ENCODE measurements at regions not wholly inside any gene's neighbourhood (a gene's known extent, or its start where the extent isn't known, plus 50 kb on each side); places are given as distances from the start of the nearest gene placed in this dataset.
"Not testable (repeated sequence)": the region's sequence is repeated elsewhere in the genome, so short reads cannot be mapped to it uniquely, and the experiment has no call there.

DNA sequence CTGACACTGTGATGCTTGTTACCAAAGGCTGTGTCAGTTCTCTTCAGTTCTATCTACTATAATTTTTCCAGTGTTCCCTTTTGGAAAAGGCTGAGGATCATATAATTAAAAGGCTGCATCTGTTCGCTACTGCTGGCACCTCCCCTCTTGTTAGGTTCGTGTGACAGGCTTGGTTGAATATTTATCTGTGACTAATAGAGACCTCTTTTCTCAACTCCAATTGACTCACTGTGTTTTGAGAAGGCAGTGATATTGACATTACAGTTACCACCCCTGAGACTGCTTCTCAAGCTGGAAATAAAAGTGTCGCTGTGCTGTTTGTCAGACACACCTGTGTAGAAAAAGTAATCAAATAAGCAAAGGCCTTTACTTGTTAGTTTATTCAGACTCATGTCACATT, 205.5 kb upstream of the KCNH7 start:
- H3K4me1 ChIP-seq: no peaks in the 10 kb centered on the region
- DNase-seq: no peak
- intact Hi-C loops (cut with DNase I): no loop called here
- H3K27me3 ChIP-seq (ENCODE audit: low read depth): no peaks in the 10 kb centered on the region
- TF ChIP-seq, protein P1, sequence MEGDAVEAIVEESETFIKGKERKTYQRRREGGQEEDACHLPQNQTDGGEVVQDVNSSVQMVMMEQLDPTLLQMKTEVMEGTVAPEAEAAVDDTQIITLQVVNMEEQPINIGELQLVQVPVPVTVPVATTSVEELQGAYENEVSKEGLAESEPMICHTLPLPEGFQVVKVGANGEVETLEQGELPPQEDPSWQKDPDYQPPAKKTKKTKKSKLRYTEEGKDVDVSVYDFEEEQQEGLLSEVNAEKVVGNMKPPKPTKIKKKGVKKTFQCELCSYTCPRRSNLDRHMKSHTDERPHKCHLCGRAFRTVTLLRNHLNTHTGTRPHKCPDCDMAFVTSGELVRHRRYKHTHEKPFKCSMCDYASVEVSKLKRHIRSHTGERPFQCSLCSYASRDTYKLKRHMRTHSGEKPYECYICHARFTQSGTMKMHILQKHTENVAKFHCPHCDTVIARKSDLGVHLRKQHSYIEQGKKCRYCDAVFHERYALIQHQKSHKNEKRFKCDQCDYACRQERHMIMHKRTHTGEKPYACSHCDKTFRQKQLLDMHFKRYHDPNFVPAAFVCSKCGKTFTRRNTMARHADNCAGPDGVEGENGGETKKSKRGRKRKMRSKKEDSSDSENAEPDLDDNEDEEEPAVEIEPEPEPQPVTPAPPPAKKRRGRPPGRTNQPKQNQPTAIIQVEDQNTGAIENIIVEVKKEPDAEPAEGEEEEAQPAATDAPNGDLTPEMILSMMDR (IDR thresholded peaks at IDR 0.05): no peak
- no peak overlapping the region for H3K4me3 ChIP-seq
- H3K9me3 ChIP-seq: no peaks in the 10 kb centered on the region
- ATAC-seq: no peak
- H3K36me3 ChIP-seq: no peaks in the 10 kb centered on the region
- no peak overlapping the region for H3K27ac ChIP-seq

DNA sequence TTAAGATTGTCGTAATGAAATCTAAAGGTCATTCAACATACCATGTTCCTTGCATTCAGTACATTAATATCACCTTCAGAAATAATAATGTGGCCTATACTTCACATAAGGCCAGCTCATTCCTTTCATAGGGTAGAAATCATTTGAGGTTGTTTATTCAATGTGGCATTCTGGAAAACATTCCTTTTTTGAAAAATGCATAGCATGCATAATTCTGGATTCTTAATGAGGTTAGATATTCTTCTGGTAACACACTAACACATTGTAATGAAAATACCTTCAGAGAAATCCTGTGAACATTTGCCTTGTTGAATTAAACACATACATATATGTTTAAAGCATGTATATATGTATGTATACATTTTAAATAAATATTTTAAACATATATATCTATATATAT, 204.6 kb upstream of the KCNH7 start:
- ATAC-seq (no peak), DNase-seq (no peak)
- Histone ChIP-seq H3K27me3 (ENCODE audit: low read depth) (no peaks in the 10 kb centered on the region), H3K4me1 (no peaks in the 10 kb centered on the region), H3K9me3 (no peaks in the 10 kb centered on the region), H3K4me3 (no peak overlapping the region), H3K36me3 (no peaks in the 10 kb centered on the region), H3K27ac (no peak overlapping the region)
- intact Hi-C loops (cut with DNase I): no loop called here
- TF ChIP-seq, protein P1 (IDR thresholded peaks at IDR 0.05): no peak

DNA sequence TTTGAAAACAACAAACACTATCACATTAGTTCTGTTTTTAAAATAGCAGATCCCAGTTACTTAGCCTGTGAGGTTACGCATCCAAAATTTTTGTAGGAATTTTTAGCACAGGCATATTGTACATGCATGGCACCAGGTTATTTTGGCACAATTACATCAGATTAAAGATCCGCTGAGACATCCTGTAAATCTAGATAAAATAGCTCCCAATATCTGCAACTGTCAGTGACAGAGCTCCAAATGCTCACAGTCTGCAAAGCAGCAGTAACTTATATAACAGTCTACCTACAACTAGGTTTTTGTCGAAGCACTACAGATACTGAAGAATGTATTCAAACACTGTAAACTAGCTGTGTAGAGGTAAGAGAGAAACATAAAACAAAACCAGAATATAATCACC, 200.7 kb upstream of the KCNH7 start:
- H3K27ac ChIP-seq: no peak overlapping the region
- no peaks in the 10 kb centered on the region for H3K36me3 ChIP-seq
- no peaks in the 10 kb centered on the region for H3K27me3 ChIP-seq (ENCODE audit: low read depth)
- no peaks in the 10 kb centered on the region for H3K9me3 ChIP-seq
- no peaks in the 10 kb centered on the region for H3K4me1 ChIP-seq
- intact Hi-C loops (cut with DNase I): no loop called here
- TF ChIP-seq, protein P1 (IDR thresholded peaks at IDR 0.05): no peak
- no peak overlapping the region for H3K4me3 ChIP-seq
- DNase-seq: no peak
- no peak for ATAC-seq

DNA sequence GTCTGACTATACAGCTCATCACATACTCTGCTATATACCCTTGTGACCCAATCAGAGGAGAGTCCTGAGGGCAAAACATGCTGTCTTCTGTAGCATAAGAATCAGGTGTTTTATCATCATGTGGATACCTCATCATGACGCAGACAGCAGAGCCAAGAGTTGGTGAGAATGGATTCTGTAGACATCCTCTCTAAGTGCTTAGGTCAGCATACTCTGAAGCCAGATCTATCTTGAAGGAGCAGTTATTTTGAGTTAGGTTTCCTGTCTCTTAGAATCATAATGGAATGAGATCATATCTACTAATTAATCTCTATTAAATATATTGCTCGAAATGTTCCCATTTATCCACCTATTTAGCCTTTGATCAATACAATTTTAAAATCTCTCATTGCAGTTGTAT, 190.2 kb upstream of the KCNH7 start:
- ATAC-seq: no peak

DNA sequence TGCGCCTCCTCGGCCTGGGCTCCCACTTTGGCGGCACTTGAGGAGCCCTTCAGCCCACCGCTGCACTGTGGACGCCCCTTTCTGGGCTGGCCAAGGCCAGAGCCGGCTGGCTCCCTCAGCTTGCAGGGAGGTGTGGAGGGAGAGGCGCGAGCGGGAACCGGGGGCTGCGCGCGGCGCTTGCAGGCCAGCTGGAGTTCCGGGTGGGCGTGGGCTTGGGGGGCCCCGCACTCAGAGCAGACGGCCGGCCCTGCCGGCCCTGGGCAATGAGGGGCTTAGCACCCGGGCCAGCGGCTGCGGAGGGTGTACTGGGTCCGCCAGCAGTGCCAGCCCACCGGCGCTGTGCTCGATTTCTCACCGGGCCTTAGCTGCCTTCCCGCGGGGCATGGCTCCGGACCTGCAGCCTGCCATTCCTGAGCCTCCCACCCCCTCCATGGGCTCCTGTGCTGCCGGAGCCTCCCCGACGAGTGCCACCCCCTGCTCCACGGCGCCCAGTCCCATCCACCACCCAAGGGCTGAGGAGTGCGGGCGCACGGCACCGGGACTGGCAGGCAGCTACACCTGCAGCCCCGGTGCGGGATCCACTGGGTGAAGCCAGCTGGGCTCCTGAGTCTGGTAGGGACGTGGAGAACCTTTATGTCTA, 187.7 kb upstream of the KCNH7 start:
- H3K9me3 ChIP-seq; H3K36me3 ChIP-seq; H3K27ac ChIP-seq; H3K27me3 ChIP-seq (ENCODE audit: low read depth); H3K4me3 ChIP-seq; H3K4me1 ChIP-seq; intact Hi-C loops (cut with DNase I); DNase-seq; ATAC-seq: not testable (repeated sequence)

More for the DNA sequence above, 190.2 kb upstream of the KCNH7 start:
- Histone ChIP-seq H3K9me3 (no peaks in the 10 kb centered on the region), H3K36me3 (no peaks in the 10 kb centered on the region), H3K4me3 (no peak overlapping the region), H3K27ac (no peak overlapping the region), H3K27me3 (ENCODE audit: low read depth) (no peaks in the 10 kb centered on the region), H3K4me1 (no peaks in the 10 kb centered on the region)
- DNase-seq: no peak
- intact Hi-C loops (cut with DNase I): no loop called here
- TF ChIP-seq, protein P1 (IDR thresholded peaks at IDR 0.05): no peak

DNA sequence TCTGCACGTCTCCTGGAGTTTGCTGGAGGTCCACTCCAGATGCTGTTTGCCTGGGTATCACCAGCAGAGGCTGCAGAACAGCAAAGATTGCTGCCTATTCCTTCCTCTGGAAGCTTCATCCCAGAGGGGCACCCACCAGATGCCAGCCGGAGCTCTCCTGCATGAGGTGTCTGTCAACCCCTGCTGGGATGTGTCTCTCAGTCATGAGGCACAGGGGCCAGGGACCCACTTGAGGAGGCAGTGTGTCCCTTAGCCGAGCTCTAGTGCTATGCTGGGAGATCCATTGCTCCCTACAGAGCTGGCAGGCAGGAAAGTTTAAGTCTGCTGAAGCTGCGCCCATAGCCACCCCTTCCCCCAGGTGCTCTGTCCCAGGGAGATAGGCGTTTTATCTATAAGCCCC, 178.3 kb upstream of the KCNH7 start:
- H3K27me3 ChIP-seq (ENCODE audit: low read depth); intact Hi-C loops (cut with DNase I); DNase-seq; H3K9me3 ChIP-seq; H3K27ac ChIP-seq; H3K4me3 ChIP-seq; H3K4me1 ChIP-seq; ATAC-seq; H3K36me3 ChIP-seq: not testable (repeated sequence)

DNA sequence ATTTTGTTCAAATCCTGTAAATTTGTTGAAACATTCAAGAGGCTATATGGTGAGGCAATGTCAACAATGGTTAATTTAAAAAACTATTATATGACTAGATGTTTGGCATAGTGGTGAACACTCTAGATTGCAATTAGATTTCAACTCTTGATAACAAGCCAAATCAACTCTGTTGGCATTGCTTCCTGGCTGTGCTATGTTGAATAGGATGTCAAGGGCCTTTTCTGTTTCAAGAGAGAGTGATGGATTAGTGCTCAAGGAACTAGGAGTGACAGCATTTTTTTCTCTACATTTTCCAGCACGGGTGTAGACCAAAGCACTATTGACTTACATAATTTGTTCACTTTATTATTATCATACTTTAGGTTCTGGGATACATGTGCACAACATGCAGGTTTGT, 172.4 kb upstream of the KCNH7 start:
- ATAC-seq: peak in 1 of 2 donors; percentile 51
- H3K36me3 ChIP-seq: no peaks in the 10 kb centered on the region

More for the DNA sequence above, 172.4 kb upstream of the KCNH7 start:
- no peak overlapping the region for H3K4me3 ChIP-seq
- TF ChIP-seq, protein P1 (IDR thresholded peaks at IDR 0.05): no peak
- H3K9me3 ChIP-seq: no peaks in the 10 kb centered on the region
- no peak overlapping the region for H3K27ac ChIP-seq
- H3K27me3 ChIP-seq (ENCODE audit: low read depth): no peaks in the 10 kb centered on the region
- no peak for DNase-seq
- intact Hi-C loops (cut with DNase I): no loop called here
- no peaks in the 10 kb centered on the region for H3K4me1 ChIP-seq
